SK-N-SH (cell line): ENCODE measurements at regions not wholly inside any gene's neighbourhood (a gene's known extent, or its start where the extent isn't known, plus 50 kb on each side); places are given as distances from the start of the nearest gene placed in this dataset.
A peak's percentile ranks its signal among the peaks of the same experiment; 100 is the strongest.

Experiments used
- CTCF ChIA-PET: fragments of 300-600, 350-600 bp; formaldehyde crosslinking; extraction: SDS; loops from one replicate; lab custom pipeline; 2021; lab: Yijun Ruan, JAX
- POLR2A ChIA-PET: fragments of 350-600 bp; sonication (Branson Sonifier 250); formaldehyde crosslinking; extraction: SDS; loops from one replicate; lab custom pipeline; 2020; ENCODE audit warnings: antibody characterized with exemption, inconsistent platforms; lab: Yijun Ruan, JAX
- DNase-seq: peaks from one replicate; pipeline ENCODE4 v3.0.0; 2012
- H2AFZ ChIP-seq: fragments of 200-600 bp; sonication (generic); 2 replicates; pipeline ENCODE4 v1.8.1; 2016; ENCODE audit warnings: antibody characterized with exemption, mild to moderate bottlenecking, low read depth
- H3F3A ChIP-seq: fragments of 200-600 bp; sonication (generic); replicated peaks from 2 replicates; pipeline ENCODE3; 2016; ENCODE audit warnings: antibody characterized with exemption, mild to moderate bottlenecking; ENCODE audit not compliant: insufficient read depth
- H3K27ac ChIP-seq, 2 experiments: fragments of 200-500 bp in 1 of 2; fragments of 200-600 bp in 1 of 2; sonication (Bioruptor generic) in 1 of 2; sonication (generic), shearing (Covaris generic) in 1 of 2; 2 replicates each; pipeline versions ENCODE4 v1.5.1 to v1.6.1; 2014 to 2016; ENCODE audit warnings: low read depth in 2 of 2, inconsistent platforms in 1 of 2, low read length in 1 of 2, mild to moderate bottlenecking in 1 of 2, mixed read lengths in 1 of 2
- H3K27me3 ChIP-seq: fragments of 200-600 bp; sonication (generic), shearing (Covaris generic); 2 replicates; pipeline ENCODE4 v1.6.1; 2016; ENCODE audit warnings: mixed run types; ENCODE audit not compliant: insufficient read depth
- H3K36me3 ChIP-seq, 2 experiments: fragments of 200-500 bp in 1 of 2; fragments of 200-600 bp in 1 of 2; sonication (Bioruptor generic) in 1 of 2; sonication (generic) in 1 of 2; replicated peaks in 1 of 2; 2 replicates each; pipeline versions ENCODE3 to v1.5.1; 2014 to 2016; ENCODE audit warnings: low read length in 1 of 2, mild to moderate bottlenecking in 1 of 2; ENCODE audit not compliant: insufficient read depth in 2 of 2, control insufficient read depth in 1 of 2
- H3K4me1 ChIP-seq, 2 experiments: fragments of 200-500 bp in 1 of 2; fragments of 200-600 bp in 1 of 2; sonication (Bioruptor generic) in 1 of 2; sonication (generic), shearing (Covaris generic) in 1 of 2; 2 replicates each; pipeline versions ENCODE4 v1.5.1 to v1.6.1; 2014 to 2016; ENCODE audit warnings: low read depth in 1 of 2, low read length in 1 of 2, mixed run types in 1 of 2; ENCODE audit not compliant: insufficient read depth in 2 of 2, control insufficient read depth in 1 of 2
- H3K4me2 ChIP-seq: fragments of 200-600 bp; sonication (generic), shearing (Covaris generic); 2 replicates; pipeline ENCODE4 v1.6.1; 2017; ENCODE audit warnings: mixed run types
- H3K4me3 ChIP-seq, 2 experiments: fragments of 200-500 bp in 1 of 2; fragments of 200-600 bp in 1 of 2; sonication (Bioruptor generic) in 1 of 2; sonication (generic), shearing (Covaris generic) in 1 of 2; 2 replicates each; pipeline versions ENCODE4 v1.5.1 to v1.8.1; 2014 to 2016; ENCODE audit warnings: low read depth in 2 of 2, inconsistent platforms in 1 of 2, low read length in 1 of 2, mild to moderate bottlenecking in 1 of 2, mixed read lengths in 1 of 2, moderate library complexity in 1 of 2
- H3K79me2 ChIP-seq: fragments of 200-600 bp; sonication (generic); 2 replicates; pipeline ENCODE4 v1.8.1; 2017; ENCODE audit warnings: mild to moderate bottlenecking; ENCODE audit not compliant: insufficient read depth
- H3K9ac ChIP-seq: fragments of 200-600 bp; sonication (generic); 2 replicates; pipeline ENCODE4 v1.6.1; 2017; ENCODE audit warnings: mixed run types
- H3K9me2 ChIP-seq: fragments of 200-600 bp; sonication (generic); 2 replicates; pipeline ENCODE4 v1.6.1; 2017; ENCODE audit warnings: mixed run types
- H3K9me3 ChIP-seq: fragments of 200-600 bp; sonication (generic); 2 replicates; pipeline ENCODE4 v1.6.1; 2017; ENCODE audit warnings: mixed run types, mild to moderate bottlenecking, moderate library complexity
- H4K20me1 ChIP-seq: fragments of 200-600 bp; sonication (generic); 2 replicates; pipeline ENCODE4 v1.6.1; 2017; ENCODE audit warnings: mild to moderate bottlenecking, mixed run types; ENCODE audit not compliant: insufficient read depth
- CHD2 ChIP-seq: fragments of 150-350 bp; IDR thresholded peaks from 2 replicates; pipeline ENCODE4 v1.6.1; 2018; ENCODE audit warnings: low read length; ENCODE audit not compliant: partially characterized antibody
- CTCF ChIP-seq: fragments of 200-600 bp; sonication (generic); IDR thresholded peaks from 2 replicates; pipeline ENCODE4 v1.6.1; 2017; ENCODE audit warnings: antibody characterized with exemption, mild to moderate bottlenecking, moderate library complexity
- EZH2phosphoT487 ChIP-seq: fragments of 200-600 bp; sonication (generic); IDR thresholded peaks from 2 replicates; pipeline ENCODE4 v1.6.1; 2017; ENCODE audit warnings: low read depth, mixed run types, mild to moderate bottlenecking, antibody characterized with exemption, moderate library complexity, borderline replicate concordance
- GATA2 ChIP-seq: sonication (generic); formaldehyde crosslinking; IDR thresholded peaks from 2 replicates; pipeline ENCODE4 v1.5.0; 2020; ENCODE audit warnings: mild to moderate bottlenecking, missing genetic modification reagents
- IRF3 ChIP-seq: fragments of 150-350 bp; IDR thresholded peaks from 2 replicates; pipeline ENCODE4 v1.6.1; 2016; ENCODE audit warnings: mild to moderate bottlenecking, low read depth, low read length
- NFIC ChIP-seq: IDR thresholded peaks from 2 replicates; pipeline ENCODE4 v1.4.0; 2012; ENCODE audit warnings: borderline replicate concordance
- SIN3A ChIP-seq: IDR thresholded peaks from 2 replicates; pipeline ENCODE4 v1.6.1; 2012; ENCODE audit warnings: low read depth, mild to moderate bottlenecking, low read length, moderate library complexity, borderline replicate concordance
- TAF1 ChIP-seq: IDR thresholded peaks from 2 replicates; pipeline ENCODE4 v1.6.1; 2012; ENCODE audit warnings: low read depth, mild to moderate bottlenecking, low read length, moderate library complexity, borderline replicate concordance
- YY1 ChIP-seq: IDR thresholded peaks from 2 replicates; pipeline ENCODE4 v1.4.0; 2012; ENCODE audit warnings: low read depth, mild to moderate bottlenecking
- ZBTB33 ChIP-seq: IDR thresholded peaks from 2 replicates; pipeline ENCODE4 v1.4.0; 2012; ENCODE audit warnings: low read depth, borderline replicate concordance
- WGBS: methylation state at CpG from one replicate; pipeline ENCODE4 v1.1.6; 2017; ENCODE audit warnings: low lambda C conversion rate; 5-methylcytosine and 5-hydroxymethylcytosine counted together

- no peaks in the 10 kb centered on the region for H3K9me3 ChIP-seq
- H3K27me3 ChIP-seq = no peaks in the 10 kb centered on the region; the same call in 1 of the 2 replicates
- H3K36me3 ChIP-seq = no peaks in the 10 kb centered on the region
- no peak overlapping the region for H3K9ac ChIP-seq
- no peaks in the 10 kb centered on the region for H3F3A ChIP-seq
- no peaks in the 10 kb centered on the region for H3K9me2 ChIP-seq
- POLR2A ChIA-PET = no interaction called here
- no peak overlapping the region for H3K4me2 ChIP-seq
- DNase-seq = no peak
- H3K27ac ChIP-seq = no peak overlapping the region
- no peaks in the 10 kb centered on the region for H3K4me1 ChIP-seq
- no peaks in the 10 kb centered on the region for H4K20me1 ChIP-seq
- WGBS = 7% methylated on average over 2 of the region's 2 CpGs
- TF ChIP-seq SIN3A (no peak), NFIC (no peak), CHD2 (no peak), TAF1 (no peak), IRF3 (no peak), ZBTB33 (no peak), EZH2phosphoT487 (no peak), GATA2 (no peak), YY1 (no peak)
- TF ChIP-seq, all 33 proteins: peak for 0
- H3K79me2 ChIP-seq = no peaks in the 10 kb centered on the region
- no peak overlapping the region for H3K4me3 ChIP-seq
- CTCF ChIA-PET = no interaction called here
- no peak overlapping the region for H2AFZ ChIP-seq
These were observed 214.2 kb downstream of the BCL11A start for GRCh38 chr2:60339286-60339685.

GRCh38 chr2:60337142-60337497 lies 216.3 kb downstream of the BCL11A start:
- H3K27me3 ChIP-seq = no peaks in the 10 kb centered on the region
- H3K27ac ChIP-seq = no peak overlapping the region
- H3K9me3 ChIP-seq = no peaks in the 10 kb centered on the region
- no peak overlapping the region for H2AFZ ChIP-seq
- WGBS = 38% methylated on average over 4 of the region's 4 CpGs
- H3K79me2 ChIP-seq = no peaks in the 10 kb centered on the region
- no peaks in the 10 kb centered on the region for H3K36me3 ChIP-seq
- no peak overlapping the region for H3K9ac ChIP-seq
- H4K20me1 ChIP-seq = no peaks in the 10 kb centered on the region
- no peaks in the 10 kb centered on the region for H3F3A ChIP-seq
- ChIA-PET POLR2A (no interaction called here), CTCF (no interaction called here)
- no peaks in the 10 kb centered on the region for H3K9me2 ChIP-seq
- no peaks in the 10 kb centered on the region for H3K4me1 ChIP-seq
- DNase-seq = no peak
- TF ChIP-seq CTCF (peak; percentile 31), GATA2 (no peak)
- no peak overlapping the region for H3K4me2 ChIP-seq
- H3K4me3 ChIP-seq = no peak overlapping the region
